ENCODE measurements at regions not wholly inside any gene's neighbourhood (a gene's known extent, or its start where the extent isn't known, plus 50 kb on each side); places are given as distances from the start of the nearest gene placed in this dataset.

GRCh38 chr3:55406696-55407425, 80.2 kb downstream of the WNT5A start:
- H3K27ac ChIP-seq, result no peak overlapping the region
- 74 to 87% (median 79%) methylated on average over 2 of the region's 2 CpGs for WGBS, 3 donors

GRCh38 chr3:55405436-55405835, 81.7 kb downstream of the WNT5A start:
- intact Hi-C loops (cut with DNase I), result no loop called here
- WGBS, 3 donors, result 45 to 56% (median 49%) methylated on average over 8 of the region's 8 CpGs
- no peaks in the 10 kb centered on the region for H3K36me3 ChIP-seq (ENCODE audit: insufficient read depth in 1 of 2, low read depth in 1 of 2)
- no peak for DNase-seq
- H3K27me3 ChIP-seq (ENCODE audit: insufficient read depth in 3 of 3, low read length in 2 of 3), result no peaks in the 10 kb centered on the region
- ATAC-seq, result no peak
- H3K4me3 ChIP-seq, result no peak overlapping the region
- peak; percentile 21 for TF ChIP-seq CTCF (IDR thresholded peaks at IDR 0.05)
- H3K4me1 ChIP-seq, result no peaks in the 10 kb centered on the region
- no peak overlapping the region for H3K27ac ChIP-seq
- H3K9me3 ChIP-seq, result no peaks in the 10 kb centered on the region

More at GRCh38 chr3:55406696-55407425, 80.2 kb downstream of the WNT5A start:
- Histone ChIP-seq H3K4me1 (no peaks in the 10 kb centered on the region), H3K4me3 (no peak overlapping the region), H3K27me3 (ENCODE audit: insufficient read depth in 3 of 3, low read length in 2 of 3) (no peaks in the 10 kb centered on the region), H3K36me3 (ENCODE audit: insufficient read depth in 1 of 2, low read depth in 1 of 2) (no peaks in the 10 kb centered on the region), H3K9me3 (no peaks in the 10 kb centered on the region)
- ATAC-seq (no peak), DNase-seq (no peak)
- TF ChIP-seq CTCF (IDR thresholded peaks at IDR 0.05), result no peak
- intact Hi-C loops (cut with DNase I), result no loop called here

GRCh38 chr3:55402886-55403609, 84.1 kb downstream of the WNT5A start:
- H3K27ac ChIP-seq, result no peak overlapping the region
- ATAC-seq (no peak), DNase-seq (no peak)
- H3K9me3 ChIP-seq, result no peaks in the 10 kb centered on the region
- no peaks in the 10 kb centered on the region for H3K27me3 ChIP-seq (ENCODE audit: insufficient read depth in 3 of 3, low read length in 2 of 3)
- TF ChIP-seq CTCF (IDR thresholded peaks at IDR 0.05), result no peak
- no peak overlapping the region for H3K4me3 ChIP-seq
- H3K36me3 ChIP-seq (ENCODE audit: insufficient read depth in 1 of 2, low read depth in 1 of 2), result no peaks in the 10 kb centered on the region
- intact Hi-C loops (cut with DNase I), result no loop called here
- 70 to 74% (median 73%) methylated on average over 4 of the region's 4 CpGs for WGBS, 3 donors
- no peaks in the 10 kb centered on the region for H3K4me1 ChIP-seq

GRCh38 chr3:55380561-55380960, 106.5 kb downstream of the WNT5A start:
- DNase-seq (no peak), ATAC-seq (no peak)
- Histone ChIP-seq H3K27ac (no peak overlapping the region), H3K27me3 (ENCODE audit: insufficient read depth in 3 of 3, low read length in 2 of 3) (no peaks in the 10 kb centered on the region), H3K9me3 (no peaks in the 10 kb centered on the region), H3K4me1 (no peaks in the 10 kb centered on the region), H3K36me3 (ENCODE audit: insufficient read depth in 1 of 2, low read depth in 1 of 2) (no peaks in the 10 kb centered on the region), H3K4me3 (no peak overlapping the region)
- intact Hi-C loops (cut with DNase I), result no loop called here
- TF ChIP-seq CTCF (IDR thresholded peaks at IDR 0.05), result no peak
